ENCODE measurements at regions not wholly inside any gene's neighbourhood (a gene's known extent, or its start where the extent isn't known, plus 50 kb on each side); places are given as distances from the start of the nearest gene placed in this dataset.

DNA sequence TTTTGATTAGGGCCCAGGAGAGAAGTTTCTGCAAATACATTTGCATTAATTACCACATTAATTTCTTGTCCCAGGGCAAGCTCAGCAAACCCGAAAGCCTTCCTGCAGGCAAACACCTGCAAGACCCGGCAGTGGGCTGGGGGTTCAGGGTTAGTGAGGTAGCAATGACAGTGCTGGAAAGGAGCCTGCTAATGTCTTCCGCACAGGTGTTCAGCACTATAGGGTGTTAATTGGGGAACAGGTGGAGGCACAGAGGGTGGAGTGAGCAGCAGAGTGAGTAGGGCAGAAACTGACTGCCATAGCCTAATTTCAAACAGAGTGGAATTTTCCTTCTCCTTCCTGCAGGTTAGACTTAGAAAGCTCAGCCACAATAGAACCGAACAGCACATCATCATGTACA is 50.9 kb upstream of the UBASH3B start:
- no peak for DNase-seq (ENCODE audit: extremely low read depth in 1 of 4, low spot score in 3 of 4)
- in situ Hi-C loops (cut with MboI), result no loop called here
- no peak for FAIRE-seq
- no TSS peak for BruUV-seq (replicated peaks)
- Histone ChIP-seq H3K27ac (ENCODE audit: extremely low read depth, low read depth, low read length) (no peak overlapping the region), H3K4me1 (replicated peaks in 1 of 2; ENCODE audit: control insufficient read depth in 2 of 2, insufficient read depth in 2 of 2, low read length in 2 of 2) (no peaks in the 10 kb centered on the region), H3K4me3 (no peak overlapping the region), H3K4me2 (ENCODE audit: insufficient read depth, low read length) (no peak overlapping the region), H3K9ac (ENCODE audit: insufficient read depth in 1 of 2, low read depth in 2 of 2, low read length in 2 of 2) (no peak overlapping the region), H4K20me1 (replicated peaks; ENCODE audit: control insufficient read depth, insufficient read depth, low read length) (no peaks in the 10 kb centered on the region), H3K9me3 (replicated peaks; ENCODE audit: control insufficient read depth, insufficient read depth, low read depth, low read length) (no peaks in the 10 kb centered on the region), H3K27me3 (ENCODE audit: control insufficient read depth in 2 of 2, insufficient read depth in 2 of 2, low read length in 2 of 2) (no peaks in the 10 kb centered on the region), H3K36me3 (ENCODE audit: control insufficient read depth, insufficient read depth, low read length) (no peaks in the 10 kb centered on the region), H2AFZ (ENCODE audit: low read depth, low read length) (no peak overlapping the region), H3K9me1 (ENCODE audit: control insufficient read depth, insufficient read depth, low read length) (no peaks in the 10 kb centered on the region), H3K79me2 (ENCODE audit: control insufficient read depth, insufficient read depth, low read length) (no peaks in the 10 kb centered on the region)
- no peak for ATAC-seq
- intact Hi-C loops (cut with micrococcal nuclease), result no loop called here
- ChIA-PET POLR2A (no interaction called here), CTCF (ENCODE audit: low intra/inter-chr PET ratio) (no interaction called here)
- 0% methylated on average over 4 of the region's 4 CpGs for WGBS (ENCODE audit: insufficient coverage, low coverage, missing lambda C conversion rate)
- TF ChIP-seq, protein P1, sequence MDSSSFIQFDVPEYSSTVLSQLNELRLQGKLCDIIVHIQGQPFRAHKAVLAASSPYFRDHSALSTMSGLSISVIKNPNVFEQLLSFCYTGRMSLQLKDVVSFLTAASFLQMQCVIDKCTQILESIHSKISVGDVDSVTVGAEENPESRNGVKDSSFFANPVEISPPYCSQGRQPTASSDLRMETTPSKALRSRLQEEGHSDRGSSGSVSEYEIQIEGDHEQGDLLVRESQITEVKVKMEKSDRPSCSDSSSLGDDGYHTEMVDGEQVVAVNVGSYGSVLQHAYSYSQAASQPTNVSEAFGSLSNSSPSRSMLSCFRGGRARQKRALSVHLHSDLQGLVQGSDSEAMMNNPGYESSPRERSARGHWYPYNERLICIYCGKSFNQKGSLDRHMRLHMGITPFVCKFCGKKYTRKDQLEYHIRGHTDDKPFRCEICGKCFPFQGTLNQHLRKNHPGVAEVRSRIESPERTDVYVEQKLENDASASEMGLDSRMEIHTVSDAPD (CRISPR knock-in tag; IDR thresholded peaks at IDR 0.05), result no peak
- TF ChIP-seq ZFPM2 (CRISPR knock-in tag; IDR thresholded peaks at IDR 0.05), result no peak
- TF ChIP-seq, protein P2, sequence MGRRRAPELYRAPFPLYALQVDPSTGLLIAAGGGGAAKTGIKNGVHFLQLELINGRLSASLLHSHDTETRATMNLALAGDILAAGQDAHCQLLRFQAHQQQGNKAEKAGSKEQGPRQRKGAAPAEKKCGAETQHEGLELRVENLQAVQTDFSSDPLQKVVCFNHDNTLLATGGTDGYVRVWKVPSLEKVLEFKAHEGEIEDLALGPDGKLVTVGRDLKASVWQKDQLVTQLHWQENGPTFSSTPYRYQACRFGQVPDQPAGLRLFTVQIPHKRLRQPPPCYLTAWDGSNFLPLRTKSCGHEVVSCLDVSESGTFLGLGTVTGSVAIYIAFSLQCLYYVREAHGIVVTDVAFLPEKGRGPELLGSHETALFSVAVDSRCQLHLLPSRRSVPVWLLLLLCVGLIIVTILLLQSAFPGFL (CRISPR knock-in tag; IDR thresholded peaks at IDR 0.05), result no peak
- TF ChIP-seq, protein P3, sequence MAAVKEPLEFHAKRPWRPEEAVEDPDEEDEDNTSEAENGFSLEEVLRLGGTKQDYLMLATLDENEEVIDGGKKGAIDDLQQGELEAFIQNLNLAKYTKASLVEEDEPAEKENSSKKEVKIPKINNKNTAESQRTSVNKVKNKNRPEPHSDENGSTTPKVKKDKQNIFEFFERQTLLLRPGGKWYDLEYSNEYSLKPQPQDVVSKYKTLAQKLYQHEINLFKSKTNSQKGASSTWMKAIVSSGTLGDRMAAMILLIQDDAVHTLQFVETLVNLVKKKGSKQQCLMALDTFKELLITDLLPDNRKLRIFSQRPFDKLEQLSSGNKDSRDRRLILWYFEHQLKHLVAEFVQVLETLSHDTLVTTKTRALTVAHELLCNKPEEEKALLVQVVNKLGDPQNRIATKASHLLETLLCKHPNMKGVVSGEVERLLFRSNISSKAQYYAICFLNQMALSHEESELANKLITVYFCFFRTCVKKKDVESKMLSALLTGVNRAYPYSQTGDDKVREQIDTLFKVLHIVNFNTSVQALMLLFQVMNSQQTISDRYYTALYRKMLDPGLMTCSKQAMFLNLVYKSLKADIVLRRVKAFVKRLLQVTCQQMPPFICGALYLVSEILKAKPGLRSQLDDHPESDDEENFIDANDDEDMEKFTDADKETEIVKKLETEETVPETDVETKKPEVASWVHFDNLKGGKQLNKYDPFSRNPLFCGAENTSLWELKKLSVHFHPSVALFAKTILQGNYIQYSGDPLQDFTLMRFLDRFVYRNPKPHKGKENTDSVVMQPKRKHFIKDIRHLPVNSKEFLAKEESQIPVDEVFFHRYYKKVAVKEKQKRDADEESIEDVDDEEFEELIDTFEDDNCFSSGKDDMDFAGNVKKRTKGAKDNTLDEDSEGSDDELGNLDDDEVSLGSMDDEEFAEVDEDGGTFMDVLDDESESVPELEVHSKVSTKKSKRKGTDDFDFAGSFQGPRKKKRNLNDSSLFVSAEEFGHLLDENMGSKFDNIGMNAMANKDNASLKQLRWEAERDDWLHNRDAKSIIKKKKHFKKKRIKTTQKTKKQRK (IDR thresholded peaks at IDR 0.05; ENCODE audit: borderline replicate concordance, low read depth, low read length), result no peak
- TF ChIP-seq RBFOX2 (IDR thresholded peaks at IDR 0.05; ENCODE audit: low read depth, low read length), result no peak
- TF ChIP-seq ZNF140 (CRISPR knock-in tag; IDR thresholded peaks at IDR 0.05), result no peak
- TF ChIP-seq, protein P4, sequence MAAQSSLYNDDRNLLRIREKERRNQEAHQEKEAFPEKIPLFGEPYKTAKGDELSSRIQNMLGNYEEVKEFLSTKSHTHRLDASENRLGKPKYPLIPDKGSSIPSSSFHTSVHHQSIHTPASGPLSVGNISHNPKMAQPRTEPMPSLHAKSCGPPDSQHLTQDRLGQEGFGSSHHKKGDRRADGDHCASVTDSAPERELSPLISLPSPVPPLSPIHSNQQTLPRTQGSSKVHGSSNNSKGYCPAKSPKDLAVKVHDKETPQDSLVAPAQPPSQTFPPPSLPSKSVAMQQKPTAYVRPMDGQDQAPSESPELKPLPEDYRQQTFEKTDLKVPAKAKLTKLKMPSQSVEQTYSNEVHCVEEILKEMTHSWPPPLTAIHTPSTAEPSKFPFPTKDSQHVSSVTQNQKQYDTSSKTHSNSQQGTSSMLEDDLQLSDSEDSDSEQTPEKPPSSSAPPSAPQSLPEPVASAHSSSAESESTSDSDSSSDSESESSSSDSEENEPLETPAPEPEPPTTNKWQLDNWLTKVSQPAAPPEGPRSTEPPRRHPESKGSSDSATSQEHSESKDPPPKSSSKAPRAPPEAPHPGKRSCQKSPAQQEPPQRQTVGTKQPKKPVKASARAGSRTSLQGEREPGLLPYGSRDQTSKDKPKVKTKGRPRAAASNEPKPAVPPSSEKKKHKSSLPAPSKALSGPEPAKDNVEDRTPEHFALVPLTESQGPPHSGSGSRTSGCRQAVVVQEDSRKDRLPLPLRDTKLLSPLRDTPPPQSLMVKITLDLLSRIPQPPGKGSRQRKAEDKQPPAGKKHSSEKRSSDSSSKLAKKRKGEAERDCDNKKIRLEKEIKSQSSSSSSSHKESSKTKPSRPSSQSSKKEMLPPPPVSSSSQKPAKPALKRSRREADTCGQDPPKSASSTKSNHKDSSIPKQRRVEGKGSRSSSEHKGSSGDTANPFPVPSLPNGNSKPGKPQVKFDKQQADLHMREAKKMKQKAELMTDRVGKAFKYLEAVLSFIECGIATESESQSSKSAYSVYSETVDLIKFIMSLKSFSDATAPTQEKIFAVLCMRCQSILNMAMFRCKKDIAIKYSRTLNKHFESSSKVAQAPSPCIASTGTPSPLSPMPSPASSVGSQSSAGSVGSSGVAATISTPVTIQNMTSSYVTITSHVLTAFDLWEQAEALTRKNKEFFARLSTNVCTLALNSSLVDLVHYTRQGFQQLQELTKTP (IDR thresholded peaks at IDR 0.05; ENCODE audit: low read depth in 1 of 2, partially characterized antibody in 2 of 2), result no peak
- TF ChIP-seq, protein P5, sequence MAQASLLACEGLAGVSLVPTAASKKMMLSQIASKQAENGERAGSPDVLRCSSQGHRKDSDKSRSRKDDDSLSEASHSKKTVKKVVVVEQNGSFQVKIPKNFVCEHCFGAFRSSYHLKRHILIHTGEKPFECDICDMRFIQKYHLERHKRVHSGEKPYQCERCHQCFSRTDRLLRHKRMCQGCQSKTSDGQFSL (CRISPR knock-in tag; IDR thresholded peaks at IDR 0.05), result no peak
- TF ChIP-seq, protein P5 (tag; IDR thresholded peaks at IDR 0.05), result no peak

Measured in K562 (cell line).